ENCODE measurements at regions not wholly inside any gene's neighbourhood (a gene's known extent, or its start where the extent isn't known, plus 50 kb on each side); places are given as distances from the start of the nearest gene placed in this dataset.

DNA sequence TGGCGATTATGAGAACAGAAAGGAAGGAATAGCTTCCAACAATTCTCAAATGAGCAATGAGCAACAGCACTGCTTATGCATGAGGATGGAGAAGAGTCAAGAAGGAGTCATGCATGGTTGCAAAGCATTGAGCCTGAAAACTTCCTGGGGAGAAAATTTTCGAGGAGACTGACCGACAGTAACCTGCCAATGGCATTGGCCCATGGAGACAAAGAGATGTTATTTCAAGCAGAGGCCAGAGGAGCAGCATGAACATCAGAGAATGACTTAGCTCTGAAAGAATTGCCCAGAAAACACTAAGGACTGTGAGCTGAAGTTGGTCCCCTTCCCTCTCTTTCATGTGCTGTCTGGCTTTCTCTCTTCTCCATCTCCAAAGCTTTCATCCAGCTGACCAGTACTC is 343.4 kb downstream of the ADAMTS20 start:
- TF ChIP-seq CTCF (conservative IDR thresholded peaks at IDR 0.05 in 1 of 2, IDR thresholded peaks at IDR 0.05 in 1 of 2; ENCODE audit: low read depth in 1 of 2, low read length in 2 of 2) (no peak), EZH2 (IDR thresholded peaks at IDR 0.05; ENCODE audit: low read length, missing control alignments) (no peak)

All from fibroblast of lung (primary cell).